ENCODE measurements at regions not wholly inside any gene's neighbourhood (a gene's known extent, or its start where the extent isn't known, plus 50 kb on each side); places are given as distances from the start of the nearest gene placed in this dataset.

DNA sequence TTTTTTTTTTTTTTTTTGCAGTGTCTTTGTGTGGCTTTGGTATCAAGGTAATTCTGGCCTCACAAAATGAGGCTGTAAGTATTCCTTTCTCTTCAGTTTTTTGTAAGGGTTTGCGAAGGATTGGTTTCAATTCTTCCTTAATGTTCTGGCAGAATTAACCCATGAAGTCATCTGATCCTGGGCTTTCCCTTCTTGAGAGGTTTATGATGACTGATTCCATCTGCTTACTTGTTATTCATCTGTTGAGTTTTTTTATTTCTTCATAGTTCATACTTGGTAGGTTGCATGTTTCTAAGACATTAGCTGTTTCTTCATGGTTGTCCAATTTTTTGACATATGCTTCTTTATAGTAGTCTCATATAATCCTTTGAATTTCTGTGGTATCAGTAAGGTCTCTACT, 181.4 kb upstream of the PDE5A start:
- DNase-seq (ENCODE audit: low read depth) = no peak
- TF ChIP-seq, protein P1, sequence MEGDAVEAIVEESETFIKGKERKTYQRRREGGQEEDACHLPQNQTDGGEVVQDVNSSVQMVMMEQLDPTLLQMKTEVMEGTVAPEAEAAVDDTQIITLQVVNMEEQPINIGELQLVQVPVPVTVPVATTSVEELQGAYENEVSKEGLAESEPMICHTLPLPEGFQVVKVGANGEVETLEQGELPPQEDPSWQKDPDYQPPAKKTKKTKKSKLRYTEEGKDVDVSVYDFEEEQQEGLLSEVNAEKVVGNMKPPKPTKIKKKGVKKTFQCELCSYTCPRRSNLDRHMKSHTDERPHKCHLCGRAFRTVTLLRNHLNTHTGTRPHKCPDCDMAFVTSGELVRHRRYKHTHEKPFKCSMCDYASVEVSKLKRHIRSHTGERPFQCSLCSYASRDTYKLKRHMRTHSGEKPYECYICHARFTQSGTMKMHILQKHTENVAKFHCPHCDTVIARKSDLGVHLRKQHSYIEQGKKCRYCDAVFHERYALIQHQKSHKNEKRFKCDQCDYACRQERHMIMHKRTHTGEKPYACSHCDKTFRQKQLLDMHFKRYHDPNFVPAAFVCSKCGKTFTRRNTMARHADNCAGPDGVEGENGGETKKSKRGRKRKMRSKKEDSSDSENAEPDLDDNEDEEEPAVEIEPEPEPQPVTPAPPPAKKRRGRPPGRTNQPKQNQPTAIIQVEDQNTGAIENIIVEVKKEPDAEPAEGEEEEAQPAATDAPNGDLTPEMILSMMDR (conservative IDR thresholded peaks at IDR 0.05; ENCODE audit: low read length) = no peak
- H3K4me3 ChIP-seq (ENCODE audit: low read length) = no peak overlapping the region

DNA sequence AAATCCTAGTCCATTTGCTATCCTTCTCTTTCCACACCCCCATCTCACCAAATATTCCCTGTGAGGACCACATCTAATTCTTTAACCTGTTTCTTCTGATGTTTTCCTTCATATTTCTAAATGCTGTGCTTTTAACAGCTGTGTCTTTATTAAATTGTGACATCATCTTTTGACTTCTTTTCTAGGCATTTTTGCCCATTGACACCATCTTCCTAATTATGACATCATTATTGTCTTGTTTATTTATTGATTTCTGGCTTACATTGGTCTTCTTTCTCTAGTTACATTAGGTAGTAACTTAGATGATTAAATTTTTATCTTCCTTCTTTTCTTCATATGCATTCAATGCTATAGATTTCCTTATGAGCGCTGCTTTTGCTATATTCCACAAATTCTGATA, 175.8 kb upstream of the PDE5A start:
- no peak for DNase-seq (ENCODE audit: low read depth)
- TF ChIP-seq, protein P1 (conservative IDR thresholded peaks at IDR 0.05; ENCODE audit: low read length) = no peak
- H3K4me3 ChIP-seq (ENCODE audit: low read length) = no peak overlapping the region

DNA sequence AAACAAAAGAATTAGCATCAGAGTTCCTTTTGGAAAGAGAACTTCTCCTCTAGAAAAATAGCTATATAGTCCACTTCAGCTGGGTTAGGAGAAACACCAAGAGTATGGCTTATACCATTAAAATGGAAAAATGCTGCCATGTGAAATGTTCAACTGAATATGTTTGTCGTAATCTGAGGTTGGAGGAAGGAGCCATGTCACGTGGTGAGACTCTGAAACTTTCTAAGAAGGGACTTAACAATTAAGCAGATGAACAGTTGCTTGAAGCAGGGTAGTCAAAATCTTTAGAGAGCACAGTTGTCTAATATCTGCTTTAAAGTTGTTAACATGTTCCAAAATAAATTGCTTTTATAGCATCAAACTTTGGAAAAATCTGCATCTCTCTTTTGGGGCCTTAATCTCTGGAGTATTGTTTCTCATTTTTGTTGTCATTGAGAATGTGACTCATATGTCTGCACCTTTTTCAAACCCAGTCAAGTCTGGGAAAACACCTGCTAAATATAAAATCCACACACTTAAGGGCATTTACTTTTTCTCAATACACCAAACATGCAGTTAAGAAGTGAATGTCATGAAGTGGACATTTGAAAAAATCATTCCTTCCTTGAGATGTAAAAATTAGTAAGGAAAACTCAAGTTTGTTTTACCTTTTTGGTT, 168.8 kb upstream of the PDE5A start:
- no peak overlapping the region for H3K4me3 ChIP-seq (ENCODE audit: low read length)
- TF ChIP-seq, protein P1 (conservative IDR thresholded peaks at IDR 0.05; ENCODE audit: low read length) = no peak
- no peak for DNase-seq (ENCODE audit: low read depth)

DNA sequence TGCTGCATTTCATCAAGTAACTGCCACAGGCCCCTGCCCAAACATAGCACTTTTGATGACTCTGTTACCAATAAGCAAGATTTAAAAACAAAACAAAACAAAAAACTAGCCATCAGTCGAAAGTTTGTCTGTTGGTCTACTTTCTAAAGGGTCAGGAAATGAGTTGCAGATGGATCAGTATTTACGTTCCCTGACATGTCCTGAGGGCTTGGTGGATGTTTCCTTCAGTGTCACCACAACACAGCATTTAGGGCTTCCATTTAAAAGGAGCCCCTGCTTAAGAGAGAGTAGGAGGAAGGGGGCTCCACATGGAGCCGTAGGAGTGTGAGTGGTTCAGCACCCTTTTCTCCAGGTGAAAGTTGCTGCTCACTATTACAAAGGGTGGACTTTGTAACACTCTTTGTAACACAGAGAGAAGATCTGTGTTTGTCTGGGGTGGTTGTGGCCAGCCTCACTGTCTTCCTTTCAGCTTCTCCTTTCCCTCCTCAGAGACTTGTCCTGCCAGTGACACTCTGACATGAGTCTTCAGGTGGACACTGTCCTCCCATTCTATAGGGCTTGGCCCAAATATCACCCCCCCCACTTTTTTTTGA, 167.5 kb upstream of the PDE5A start:
- TF ChIP-seq, protein P1 (conservative IDR thresholded peaks at IDR 0.05; ENCODE audit: low read length) = no peak
- no peak overlapping the region for H3K4me3 ChIP-seq (ENCODE audit: low read length)
- no peak for DNase-seq (ENCODE audit: low read depth)

DNA sequence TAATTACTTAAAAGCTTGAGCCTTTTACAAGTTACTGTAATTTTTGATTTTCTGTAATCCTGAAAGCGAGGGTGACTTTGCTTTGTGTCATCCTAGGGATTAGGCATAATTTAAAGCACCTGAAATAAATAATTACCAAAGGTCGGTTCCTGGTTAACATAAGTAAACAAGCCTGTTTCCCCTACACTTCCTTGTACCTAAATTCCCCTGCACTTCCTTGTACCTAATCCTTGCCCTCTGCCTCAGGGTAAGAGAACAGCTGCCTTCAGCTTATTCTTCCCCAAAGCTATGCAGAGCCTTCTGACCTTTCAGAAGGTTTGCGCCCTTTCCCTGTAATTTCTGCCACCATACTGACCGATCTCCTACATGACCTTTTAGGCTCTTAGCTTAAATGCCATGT, 166.1 kb upstream of the PDE5A start:
- no peak overlapping the region for H3K4me3 ChIP-seq (ENCODE audit: low read length)
- TF ChIP-seq, protein P1 (conservative IDR thresholded peaks at IDR 0.05; ENCODE audit: low read length) = no peak
- no peak for DNase-seq (ENCODE audit: low read depth)

DNA sequence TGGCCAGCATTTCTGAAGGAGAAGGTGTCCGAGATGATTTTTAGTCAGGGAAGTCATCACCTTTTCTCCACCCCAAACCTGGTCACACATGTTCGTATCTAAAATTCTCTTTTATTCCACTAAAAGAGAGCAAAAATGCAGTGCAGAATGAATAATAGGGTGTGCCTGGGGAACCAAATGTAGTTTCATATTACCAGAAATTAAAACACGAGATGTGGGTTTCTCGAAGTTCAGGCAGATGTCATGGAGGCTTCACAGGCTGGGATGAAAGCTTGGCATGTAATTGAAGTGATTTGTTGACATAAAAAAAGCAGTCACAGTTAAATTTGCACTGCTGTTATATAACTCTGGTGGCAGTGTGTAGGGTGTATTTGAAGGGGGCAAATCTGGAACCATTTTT, 165.5 kb upstream of the PDE5A start:
- no peak overlapping the region for H3K4me3 ChIP-seq (ENCODE audit: low read length)
- TF ChIP-seq, protein P1 (conservative IDR thresholded peaks at IDR 0.05; ENCODE audit: low read length) = no peak
- no peak for DNase-seq (ENCODE audit: low read depth)
